GM21526 (cell line): ENCODE measurements at regions not wholly inside any gene's neighbourhood (a gene's known extent, or its start where the extent isn't known, plus 50 kb on each side); places are given as distances from the start of the nearest gene placed in this dataset.
"Not testable (repeated sequence)": the region's sequence is repeated elsewhere in the genome, so short reads cannot be mapped to it uniquely, and the experiment has no call there.

ENCODE experiments used
- ATAC-seq: cut with Tn5 transposase; IDR thresholded peaks from one replicate; pipeline ENCODE4 v1.9.1; 2021; ENCODE audit warnings: moderate library complexity; ENCODE audit not compliant: unreplicated experiment, low FRiP score

DNA sequence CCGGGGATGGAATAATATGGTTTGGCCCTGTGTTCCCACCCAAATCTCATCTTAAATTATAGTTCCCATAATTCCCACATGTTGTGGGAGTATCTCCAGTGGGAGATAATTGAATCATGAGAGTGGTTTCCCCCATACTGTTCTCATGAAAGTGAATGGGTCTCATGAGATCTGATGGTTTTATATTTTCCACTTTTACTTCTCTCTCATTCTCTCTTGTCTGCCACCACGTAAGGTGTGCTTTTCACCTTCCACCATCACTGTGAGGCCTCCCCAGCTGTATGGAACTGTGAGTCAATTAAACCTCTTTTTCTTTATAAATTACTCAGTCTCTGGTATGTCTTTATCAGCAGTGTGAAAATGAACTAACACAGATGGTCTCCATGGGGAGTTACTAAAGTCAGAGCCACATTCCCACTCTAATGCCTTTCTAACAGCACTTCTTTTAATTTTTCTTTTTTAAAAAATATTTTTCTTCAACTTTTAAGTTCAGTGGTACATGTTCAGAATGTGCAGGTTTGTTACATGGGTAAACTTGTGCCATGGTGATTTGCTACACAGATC, 306.6 kb downstream of the DTHD1 start:
- ATAC-seq = no peak

DNA sequence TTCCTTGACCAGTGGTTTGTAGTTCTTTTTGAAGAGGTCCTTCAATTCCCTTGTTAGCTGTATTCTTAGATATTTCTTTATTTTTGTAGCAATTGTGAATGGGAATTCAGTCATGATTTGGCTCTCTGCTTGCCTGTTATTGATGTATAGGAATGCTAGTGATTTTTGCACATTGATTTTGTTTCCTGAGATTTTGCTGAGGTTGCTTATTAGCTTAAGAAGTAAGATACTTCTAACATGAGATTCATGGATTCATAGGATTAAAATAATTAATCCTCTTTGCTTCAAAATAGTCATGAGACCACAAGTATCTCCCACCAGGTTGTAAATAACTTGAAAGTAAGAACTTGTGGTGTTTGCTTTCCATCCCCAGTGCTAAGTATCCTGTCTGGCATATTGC, 308.9 kb downstream of the DTHD1 start:
- no peak for ATAC-seq

DNA sequence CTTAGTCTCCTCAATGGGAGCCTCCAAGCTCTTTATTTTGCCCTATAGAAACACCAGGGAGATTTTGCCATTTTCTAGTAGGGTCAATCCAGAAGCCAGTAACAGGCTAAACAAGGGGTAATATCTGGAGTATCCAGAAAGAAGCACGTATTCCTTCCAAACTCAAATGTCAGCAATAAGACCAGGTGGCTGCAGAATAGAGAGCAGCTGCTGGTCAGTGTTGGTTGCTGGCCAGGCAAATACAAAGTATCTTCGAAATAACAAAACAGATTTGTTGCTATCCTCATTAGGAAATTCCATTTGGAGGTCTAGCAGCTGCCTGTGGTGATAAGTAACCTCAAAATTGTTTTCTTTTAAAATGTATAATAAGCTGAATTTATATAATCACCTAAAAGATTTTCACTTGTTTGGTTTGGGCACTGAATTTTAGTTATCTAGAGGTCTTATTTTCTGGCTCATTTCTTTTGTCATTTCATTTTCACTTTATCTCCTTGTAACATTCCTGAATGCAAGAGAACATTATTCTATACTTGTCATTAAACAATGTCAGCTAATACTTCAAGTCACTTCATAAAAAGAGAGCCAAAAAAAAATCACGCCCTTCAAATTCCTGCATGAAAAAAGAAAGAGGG, 320.6 kb downstream of the DTHD1 start:
- no peak for ATAC-seq

DNA sequence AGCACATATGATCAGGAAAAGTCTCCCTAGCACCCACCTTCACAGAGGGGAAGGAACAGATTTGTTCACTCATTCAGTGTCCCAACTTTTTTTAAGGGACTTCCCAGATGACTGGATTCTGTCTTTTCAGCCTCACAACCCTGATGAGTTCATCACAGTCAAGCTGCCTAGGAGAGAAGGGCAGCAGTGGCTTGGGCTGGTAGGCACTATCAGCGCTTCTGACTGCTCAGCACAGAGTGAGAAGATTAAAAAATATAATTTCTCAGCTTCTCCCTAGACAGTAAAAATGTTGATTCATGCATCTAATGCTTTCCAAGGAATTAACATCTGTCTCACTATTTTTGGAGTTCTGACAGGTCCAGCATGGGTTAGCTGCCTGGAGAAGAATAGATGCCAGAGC, 328.2 kb downstream of the DTHD1 start:
- ATAC-seq = no peak

DNA sequence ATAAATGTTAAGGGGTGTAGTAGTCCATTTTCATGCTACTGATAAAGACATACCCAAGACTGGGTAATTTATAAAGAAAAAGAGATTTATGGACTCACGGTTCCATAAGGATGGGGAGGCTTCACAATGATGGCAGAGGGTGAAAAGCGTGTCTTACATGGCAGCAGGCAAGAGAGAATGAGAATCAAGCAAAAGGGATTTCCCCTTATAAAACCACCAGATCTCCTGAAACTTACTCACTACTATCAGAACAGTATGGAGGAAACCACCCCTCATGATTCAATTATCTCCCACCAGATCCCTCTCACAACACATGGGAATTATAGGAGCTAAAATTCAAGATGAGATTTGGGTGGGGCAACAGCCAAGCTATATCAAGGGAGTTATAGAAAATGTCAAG, 329.2 kb downstream of the DTHD1 start:
- ATAC-seq = no peak

DNA sequence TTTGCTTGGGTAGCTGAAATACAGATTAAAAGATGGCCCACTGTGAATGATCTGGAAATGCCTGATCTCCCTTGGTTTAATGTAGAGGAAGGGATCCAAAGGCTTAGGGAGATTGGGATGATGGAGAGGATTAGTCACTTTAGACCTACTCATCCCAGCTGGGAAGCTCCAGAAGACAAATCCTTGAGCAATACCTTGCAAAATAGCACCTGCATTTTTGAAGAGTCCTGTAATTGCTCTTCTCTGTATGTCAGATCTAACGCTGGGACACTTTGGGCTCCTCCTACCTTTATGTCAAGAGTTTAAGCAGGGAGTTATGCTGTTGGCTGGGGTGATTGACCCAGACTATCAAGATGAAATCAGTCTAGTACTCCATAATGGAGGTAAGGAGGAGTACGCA, 331.7 kb downstream of the DTHD1 start:
- ATAC-seq = not testable (repeated sequence)

DNA sequence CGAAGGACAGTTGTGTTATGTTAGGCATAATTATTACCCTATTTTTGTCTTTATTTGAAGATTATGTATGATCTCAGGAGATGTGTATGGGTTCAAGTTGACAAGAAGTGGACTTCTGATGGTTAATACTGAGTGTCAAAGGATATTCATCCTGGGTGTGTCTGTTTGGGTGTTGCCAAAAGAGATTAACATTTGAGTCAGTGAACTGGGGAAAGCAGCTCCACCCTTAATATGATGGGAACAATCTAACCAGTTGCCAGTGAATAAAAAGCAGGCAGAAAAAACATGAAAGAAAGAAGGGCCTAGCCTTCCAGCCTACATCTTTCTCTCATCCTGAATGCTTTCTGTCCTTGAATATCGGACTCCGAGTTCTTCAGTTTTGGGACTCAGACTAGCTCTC, 332.6 kb downstream of the DTHD1 start:
- ATAC-seq = no peak

DNA sequence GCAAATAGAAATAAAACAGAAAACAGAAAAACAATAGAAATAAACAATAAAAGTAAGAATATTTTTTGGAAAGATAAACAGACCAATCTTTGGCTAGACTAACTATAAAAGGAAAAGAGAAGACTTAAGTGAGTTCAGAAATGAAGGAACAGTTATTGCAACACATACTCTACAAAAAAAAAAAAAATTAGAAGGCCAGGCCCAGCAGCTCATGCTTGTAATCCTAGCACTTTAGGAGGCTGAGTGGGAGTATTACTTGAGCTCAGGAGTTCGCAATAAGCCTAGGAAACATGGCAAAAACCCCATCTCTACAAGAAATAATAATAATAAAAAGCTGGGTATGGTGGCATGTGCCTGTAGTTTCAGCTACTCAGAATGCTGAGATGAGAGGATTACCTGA, 336.7 kb downstream of the DTHD1 start:
- ATAC-seq = no peak

DNA sequence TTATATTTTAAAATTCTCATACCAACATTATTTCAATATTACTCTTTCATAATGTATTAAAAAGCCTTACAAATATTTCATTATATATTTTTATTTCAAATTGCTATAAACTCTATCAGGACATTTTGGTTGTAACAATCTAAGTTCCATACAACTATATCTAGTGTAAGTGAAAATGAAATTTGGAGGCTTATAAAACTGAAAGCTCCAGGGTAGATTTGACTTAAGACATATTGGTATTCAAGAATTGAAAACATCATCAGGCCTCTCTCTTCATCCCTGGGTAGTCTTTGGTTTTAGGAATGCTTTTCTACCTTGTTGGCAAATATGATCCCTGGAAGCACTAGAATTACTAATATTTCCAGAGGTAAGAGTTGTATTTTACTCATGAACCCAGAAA, 342.6 kb downstream of the DTHD1 start:
- no peak for ATAC-seq

DNA sequence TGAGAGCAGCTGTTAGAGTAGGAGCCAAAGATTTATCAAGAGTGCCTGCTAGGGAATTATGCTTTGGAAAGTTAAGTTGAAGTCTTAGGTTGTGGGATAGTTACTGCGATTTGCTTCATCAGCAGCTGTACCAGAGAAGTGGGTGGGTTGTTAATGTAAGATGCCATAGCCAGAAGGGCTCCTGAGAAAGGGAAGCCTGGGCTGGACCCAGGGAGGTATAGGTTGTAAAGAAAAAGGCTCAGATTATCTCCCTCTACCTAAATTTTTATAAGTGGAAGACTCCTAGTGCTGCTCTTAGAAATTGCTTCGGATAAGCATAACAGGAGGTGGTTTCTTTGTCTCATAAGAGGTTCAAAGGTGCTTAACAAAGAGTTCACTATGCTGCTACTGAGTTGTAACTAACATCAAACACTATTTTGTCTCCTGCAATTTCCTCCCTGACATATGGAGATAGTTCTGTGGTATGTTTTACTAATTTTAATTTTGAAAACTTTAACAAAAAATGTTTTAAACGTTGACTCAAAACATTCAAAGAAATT, 356.9 kb downstream of the DTHD1 start:
- no peak for ATAC-seq

DNA sequence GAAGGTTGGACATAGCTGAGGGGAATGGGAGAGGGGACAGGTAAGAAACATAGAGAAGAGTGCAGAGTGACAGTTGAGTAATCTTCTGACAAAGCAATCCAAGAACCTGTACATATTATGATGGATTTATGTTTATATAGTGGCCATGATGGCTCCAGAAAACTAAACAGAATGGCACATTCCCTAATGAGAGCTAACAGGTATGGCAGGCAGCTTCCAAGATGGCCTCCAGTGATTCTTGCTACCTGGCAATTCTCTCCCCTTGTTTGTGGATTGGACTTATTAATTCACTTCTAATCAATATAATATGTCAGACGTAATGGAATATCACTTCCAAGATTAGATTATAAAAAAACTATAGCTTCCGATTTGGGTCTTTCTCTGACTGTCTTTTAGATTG, 359.5 kb downstream of the DTHD1 start:
- no peak for ATAC-seq

DNA sequence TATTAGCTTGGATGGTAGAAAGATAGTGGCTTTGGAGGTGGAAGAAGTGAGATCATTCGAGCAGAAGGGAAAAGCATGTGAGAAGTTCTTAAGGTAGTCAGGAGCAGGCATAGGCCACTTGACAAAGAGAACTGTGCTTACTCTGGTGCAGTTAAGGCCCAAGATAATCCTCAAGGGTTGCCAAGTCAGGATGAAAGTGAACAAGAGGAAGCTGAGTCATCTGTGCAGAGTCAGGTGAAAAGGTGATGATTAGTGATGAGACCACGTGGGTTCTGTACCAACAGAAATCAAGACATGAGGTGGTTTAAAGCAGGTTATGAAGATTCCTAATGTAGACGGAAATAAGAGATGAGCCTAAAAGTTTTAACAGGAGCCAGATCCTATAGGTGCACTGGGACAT, 369.8 kb downstream of the DTHD1 start:
- ATAC-seq = peak; percentile 98

DNA sequence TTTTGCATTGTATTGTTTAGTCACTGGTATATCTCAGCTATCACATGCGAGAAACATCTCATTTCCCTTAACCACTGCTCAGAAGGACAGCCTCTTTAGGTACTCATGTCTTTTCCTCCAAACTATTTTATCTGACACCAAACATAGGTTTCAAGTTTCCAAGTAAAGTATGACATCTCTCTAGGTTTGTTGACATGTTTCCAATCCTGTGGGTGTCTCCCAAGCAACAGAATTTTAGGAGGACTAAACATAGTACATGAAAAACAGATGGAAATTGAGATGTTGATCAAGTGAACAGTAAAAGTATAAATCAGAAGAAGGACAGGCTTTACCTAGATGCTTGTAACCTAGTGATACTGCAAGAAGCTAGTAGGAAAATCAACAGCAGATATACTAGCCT, 371.4 kb downstream of the DTHD1 start:
- no peak for ATAC-seq

DNA sequence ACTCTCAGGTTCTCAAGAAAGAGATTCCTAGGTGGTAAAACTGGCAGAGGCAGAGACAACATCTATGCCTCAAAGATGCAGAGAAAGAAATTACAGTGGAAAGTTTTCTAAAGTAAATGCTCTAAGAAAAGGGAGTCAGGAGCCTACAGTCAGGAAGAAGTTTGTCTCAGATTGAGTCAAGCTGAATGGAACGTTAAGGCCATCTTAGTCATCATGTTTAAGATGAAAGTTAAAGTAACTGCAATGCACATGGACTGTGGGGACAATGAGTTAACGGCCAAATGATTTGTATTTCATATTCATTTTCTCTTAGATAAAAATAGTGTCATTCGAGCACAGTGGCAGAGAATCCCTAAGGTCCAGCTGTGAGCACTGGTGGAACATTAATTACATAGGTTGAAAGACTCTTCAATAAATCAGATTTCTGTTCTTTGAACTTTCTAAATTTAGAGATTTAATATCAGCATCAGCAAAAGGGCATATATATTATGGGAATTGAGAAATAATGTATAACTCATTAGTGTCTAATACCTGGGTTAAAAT, 384.6 kb downstream of the DTHD1 start:
- ATAC-seq = no peak

DNA sequence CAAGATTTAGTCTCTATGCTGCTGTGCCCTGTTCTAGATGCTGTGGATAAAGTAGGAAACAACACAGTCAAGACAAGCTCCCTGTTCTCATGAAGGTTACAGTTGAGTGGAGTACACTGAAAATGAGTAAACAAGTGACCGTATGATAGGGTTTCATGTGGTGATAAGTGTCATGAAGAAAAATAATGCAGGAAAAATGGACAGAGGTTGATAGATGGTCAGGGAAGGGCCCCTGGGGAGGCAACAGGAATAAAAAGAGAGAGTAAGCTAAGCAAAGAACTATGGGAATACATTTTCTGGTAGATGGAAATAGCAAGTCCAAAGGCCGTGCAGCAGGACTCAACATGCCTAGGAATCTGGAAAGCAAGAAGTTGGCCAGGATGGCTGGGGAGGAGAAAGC, 394.0 kb downstream of the DTHD1 start:
- no peak for ATAC-seq

DNA sequence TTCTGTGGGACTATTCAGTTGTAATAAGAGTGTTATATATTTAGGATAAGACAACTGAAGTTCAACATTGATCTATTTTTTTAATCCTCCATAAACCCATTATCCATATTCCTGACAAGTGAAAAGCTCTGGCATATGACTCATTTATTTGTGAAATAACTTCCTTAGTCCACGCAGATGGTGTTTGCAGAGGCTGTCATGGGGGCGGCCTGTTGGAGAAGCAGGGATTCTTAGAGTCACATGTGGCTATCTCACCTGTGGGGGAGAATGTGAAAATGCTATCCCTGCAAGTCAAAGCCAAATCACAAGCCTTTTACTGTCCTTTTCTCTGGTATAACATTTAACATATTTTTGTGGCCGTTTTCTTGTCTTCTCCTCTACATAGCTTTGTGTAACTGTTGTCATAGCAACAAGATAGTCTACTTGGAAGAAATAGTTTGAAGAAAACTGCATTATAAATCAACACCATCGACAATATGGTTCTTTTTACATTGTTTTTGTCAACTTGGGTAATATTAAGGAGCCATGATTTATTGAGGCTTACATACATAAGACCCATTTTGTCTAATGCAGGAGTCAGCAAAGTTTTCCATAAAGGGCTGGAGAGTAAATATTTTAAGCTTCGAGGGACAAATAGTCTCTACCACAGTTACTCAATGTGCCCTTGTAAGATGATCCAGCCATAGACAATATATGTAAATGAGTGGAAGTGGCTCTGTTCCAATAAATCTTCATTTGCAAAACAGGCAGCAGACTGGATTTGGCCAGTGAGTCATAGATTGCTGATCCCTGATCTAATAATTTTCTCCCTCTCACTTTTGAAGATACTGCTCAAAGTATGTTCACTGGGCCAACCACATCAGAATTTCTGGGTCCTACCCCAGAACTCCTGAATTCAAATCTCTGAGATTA, 395.0 kb downstream of the DTHD1 start:
- ATAC-seq = no peak

DNA sequence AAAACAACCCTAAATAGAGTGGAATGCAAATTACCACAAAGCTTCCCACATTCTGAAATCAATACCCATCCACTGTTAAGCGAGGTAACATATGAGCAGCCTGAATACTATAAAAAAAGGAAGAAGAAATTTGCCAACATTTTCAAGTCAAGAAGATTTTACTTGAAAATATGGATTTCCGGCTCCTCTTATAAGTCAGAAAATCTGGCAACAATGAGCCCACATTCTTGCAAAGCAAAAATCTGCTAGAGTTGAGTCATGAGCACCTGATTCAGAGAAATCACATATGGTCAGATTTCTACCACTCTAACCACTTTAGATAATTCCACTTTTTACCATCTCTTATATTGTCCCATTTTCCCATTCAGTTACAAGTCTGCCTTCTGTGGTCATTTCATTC, 395.7 kb downstream of the DTHD1 start:
- ATAC-seq = no peak

DNA sequence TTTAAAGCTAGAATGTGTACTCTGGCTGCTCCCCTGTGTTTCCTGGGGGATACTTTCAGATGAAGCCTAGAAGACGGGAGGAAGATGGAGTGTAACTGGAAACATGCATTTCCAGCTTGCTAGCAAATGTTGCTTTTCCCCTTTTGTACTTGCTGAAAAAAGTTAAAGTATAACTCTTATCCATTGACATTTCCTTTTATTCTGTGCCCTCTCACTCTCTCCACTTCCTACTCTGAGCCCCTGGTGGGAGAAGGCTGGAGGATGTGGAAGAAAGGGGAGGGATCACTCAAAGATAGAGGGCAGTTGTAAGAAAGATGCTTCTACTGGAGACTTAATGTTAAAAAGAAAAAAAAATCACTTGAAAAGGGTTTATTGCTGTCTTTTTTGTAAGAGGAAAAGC, 396.5 kb downstream of the DTHD1 start:
- ATAC-seq = no peak

DNA sequence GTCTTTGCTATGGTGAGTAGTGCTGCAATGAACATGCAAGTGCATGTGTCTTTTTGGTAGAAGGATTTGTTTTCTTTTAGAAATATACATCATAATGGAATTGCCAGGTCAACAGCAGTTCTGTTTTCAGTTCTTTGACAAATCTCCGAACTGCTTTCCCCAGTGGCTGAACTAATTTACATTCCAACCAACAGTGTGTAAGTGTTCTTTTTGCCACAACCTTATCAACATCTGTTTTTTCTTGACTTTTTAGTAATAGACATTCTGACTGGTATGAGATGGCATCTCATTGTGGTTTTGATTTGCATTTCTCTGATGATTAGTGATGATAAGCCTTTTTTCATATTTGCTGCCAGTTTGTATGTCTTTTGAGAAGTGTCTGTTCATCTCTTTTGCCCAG, 406.3 kb downstream of the DTHD1 start:
- ATAC-seq = no peak

DNA sequence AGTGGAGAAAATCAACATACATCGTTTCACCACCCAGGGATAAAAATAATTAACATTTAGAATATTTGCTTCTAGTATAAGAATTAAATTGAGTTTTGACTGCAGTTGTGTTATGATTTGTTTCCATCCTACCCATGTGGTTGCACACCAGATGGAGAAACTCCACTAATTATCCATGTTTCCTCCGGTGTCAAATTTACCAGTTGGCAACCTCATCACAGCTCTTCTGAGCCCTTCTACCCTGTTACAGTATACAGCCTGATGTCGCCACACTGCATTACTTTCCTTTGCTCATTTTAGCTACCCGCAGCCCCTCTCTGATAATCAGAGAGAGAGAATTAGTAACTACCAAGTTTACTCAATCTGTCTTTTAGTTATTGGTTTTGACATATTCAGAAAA, 411.2 kb downstream of the DTHD1 start:
- no peak for ATAC-seq

DNA sequence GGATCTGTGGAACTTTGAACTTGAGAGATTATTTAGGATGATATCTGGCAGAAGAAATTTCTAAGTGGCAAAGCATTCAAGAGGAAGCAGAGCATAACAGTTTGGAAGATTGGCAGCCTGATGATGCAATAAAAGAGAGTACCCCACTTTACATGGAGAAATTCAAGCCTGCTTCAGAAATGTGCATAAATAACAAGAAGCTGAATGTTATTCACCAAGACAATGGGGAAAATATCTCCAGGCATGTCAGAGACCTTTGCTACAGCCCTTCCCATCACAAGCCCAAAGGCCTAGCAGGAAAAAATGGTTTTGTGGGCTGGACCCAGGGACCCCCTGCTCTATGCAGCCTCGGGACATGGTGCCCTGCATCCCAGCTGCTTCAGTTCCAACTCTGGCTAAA, 420.8 kb downstream of the DTHD1 start:
- ATAC-seq = no peak
